GM13976 (cell line): ENCODE measurements at regions not wholly inside any gene's neighbourhood (a gene's known extent, or its start where the extent isn't known, plus 50 kb on each side); places are given as distances from the start of the nearest gene placed in this dataset.

Experiments used
- DNase-seq: peaks from one replicate; pipeline ENCODE4 v3.0.0; 2012; ENCODE audit warnings: low spot score
- CTCF ChIP-seq: IDR thresholded peaks from 2 replicates; pipeline ENCODE4 v1.5.1; 2012; ENCODE audit warnings: borderline replicate concordance, mild to moderate bottlenecking; ENCODE audit not compliant: insufficient read depth; ENCODE audit errors: extremely low read depth, missing control alignments, control extremely low read depth
- in situ Hi-C: fragments of 300-500 bp; cut with MboI; formaldehyde crosslinking; loops from one replicate; pipeline ENCODE4 v1.12.0; 2022; ENCODE audit warnings: low sequenced_read_pairs, mixed read lengths, inconsistent platforms; ENCODE audit not compliant: unreplicated experiment

GRCh38 chr18:38579764-38580163, 1014.2 kb upstream of the CELF4 start:
- TF ChIP-seq CTCF: no peak
- no peak for DNase-seq
- in situ Hi-C loops: no loop called here

- in situ Hi-C loops: no loop called here
- no peak for DNase-seq
- TF ChIP-seq CTCF: no peak
Observed at GRCh38 chr18:38576916-38577315, 1011.3 kb upstream of the CELF4 start.

- DNase-seq: no peak
- in situ Hi-C loops: no loop called here
- no peak for TF ChIP-seq CTCF
Observed at GRCh38 chr18:38576349-38576748, 1010.8 kb upstream of the CELF4 start.

- in situ Hi-C loops: no loop called here
- no peak for TF ChIP-seq CTCF
- DNase-seq: no peak
Observed at GRCh38 chr18:38575648-38576047, 1010.0 kb upstream of the CELF4 start.

GRCh38 chr18:38575023-38575422, 1009.4 kb upstream of the CELF4 start:
- in situ Hi-C loops: no loop called here
- no peak for TF ChIP-seq CTCF
- DNase-seq: no peak

- no peak for DNase-seq
- in situ Hi-C loops: no loop called here
- TF ChIP-seq CTCF: no peak
Observed at GRCh38 chr18:38572554-38573111, 1007.0 kb upstream of the CELF4 start.

GRCh38 chr18:38571651-38572050, 1006.1 kb upstream of the CELF4 start:
- in situ Hi-C loops: no loop called here
- no peak for DNase-seq
- TF ChIP-seq CTCF: no peak
